H9 (cell line): ENCODE measurements at regions not wholly inside any gene's neighbourhood (a gene's known extent, or its start where the extent isn't known, plus 50 kb on each side); places are given as distances from the start of the nearest gene placed in this dataset.

Source experiments
- DNase-seq: peaks from one replicate; pipeline ENCODE4 v3.0.0-alpha.2; 2017
- H2AFZ ChIP-seq: one replicate; pipeline ENCODE4 v1.6.1; 2013; ENCODE audit warnings: mild to moderate bottlenecking, low read length, control low read depth, moderate library complexity
- H2AK5ac ChIP-seq: 2 replicates; pipeline ENCODE4 v1.6.1; 2013; ENCODE audit warnings: low read length, control low read depth, mixed read lengths; ENCODE audit not compliant: insufficient read length
- H2BK120ac ChIP-seq: one replicate; pipeline ENCODE4 v1.6.1; 2013; ENCODE audit warnings: low read depth, mild to moderate bottlenecking, low read length, control low read depth, inconsistent platforms; ENCODE audit not compliant: poor library complexity, severe bottlenecking
- H2BK12ac ChIP-seq: 2 replicates; pipeline ENCODE4 v1.6.1; 2013; ENCODE audit warnings: low read length, control low read depth, mixed read lengths, low read depth; ENCODE audit not compliant: insufficient read length
- H2BK15ac ChIP-seq: 2 replicates; pipeline ENCODE4 v1.6.1; 2013; ENCODE audit warnings: low read depth, low read length, control low read depth
- H2BK20ac ChIP-seq: one replicate; pipeline ENCODE4 v1.6.1; 2013; ENCODE audit warnings: low read depth, mild to moderate bottlenecking, low read length, control low read depth, inconsistent platforms; ENCODE audit not compliant: poor library complexity, severe bottlenecking
- H2BK5ac ChIP-seq: 2 replicates; pipeline ENCODE4 v1.6.1; 2013; ENCODE audit warnings: low read length, control low read depth, mixed read lengths; ENCODE audit not compliant: insufficient read length
- H3K14ac ChIP-seq: 2 replicates; pipeline ENCODE4 v1.6.1; 2013; ENCODE audit warnings: low read length, control low read depth; ENCODE audit not compliant: insufficient read depth
- H3K18ac ChIP-seq: 2 replicates; pipeline ENCODE4 v1.6.1; 2013; ENCODE audit warnings: low read depth, mild to moderate bottlenecking, mixed read lengths, low read length, control low read depth; ENCODE audit not compliant: insufficient read length
- H3K23ac ChIP-seq: 2 replicates; pipeline ENCODE4 v1.6.1; 2013; ENCODE audit warnings: low read length, control low read depth, mixed read lengths, low read depth; ENCODE audit not compliant: insufficient read length
- H3K23me2 ChIP-seq: 2 replicates; pipeline ENCODE4 v1.6.1; 2013; ENCODE audit warnings: low read depth, mild to moderate bottlenecking, mixed read lengths, low read length, control low read depth; ENCODE audit not compliant: insufficient read length, poor library complexity, severe bottlenecking
- H3K27ac ChIP-seq: 2 replicates; pipeline ENCODE4 v1.5.1; 2013; ENCODE audit warnings: low read length, control low read depth, mixed read lengths, low read depth; ENCODE audit not compliant: insufficient read length
- H3K27me3 ChIP-seq: 2 replicates; pipeline ENCODE4 v1.6.1; 2013; ENCODE audit warnings: low read length, control low read depth, inconsistent platforms; ENCODE audit not compliant: insufficient read depth
- H3K4ac ChIP-seq: 2 replicates; pipeline ENCODE4 v1.6.1; 2013; ENCODE audit warnings: low read depth, mild to moderate bottlenecking, control low read depth, inconsistent platforms, low read length, moderate library complexity
- H3K4me1 ChIP-seq: 2 replicates; pipeline ENCODE4 v1.6.1; 2013; ENCODE audit warnings: low read length, control low read depth, inconsistent platforms; ENCODE audit not compliant: insufficient read depth
- H3K4me2 ChIP-seq: 2 replicates; pipeline ENCODE4 v1.6.1; 2013; ENCODE audit warnings: low read length, control low read depth, mixed read lengths; ENCODE audit not compliant: insufficient read length, insufficient read depth
- H3K56ac ChIP-seq: 2 replicates; pipeline ENCODE4 v1.6.1; 2013; ENCODE audit warnings: low read depth, mild to moderate bottlenecking, mixed read lengths, low read length, control low read depth; ENCODE audit not compliant: insufficient read length
- H3K79me1 ChIP-seq: 2 replicates; pipeline ENCODE4 v1.6.1; 2013; ENCODE audit warnings: low read depth, mild to moderate bottlenecking, moderate library complexity, low read length, control low read depth, inconsistent platforms; ENCODE audit not compliant: insufficient read depth, poor library complexity, severe bottlenecking
- H3K79me2 ChIP-seq: 2 replicates; pipeline ENCODE4 v1.6.1; 2013; ENCODE audit warnings: low read length, control low read depth, inconsistent platforms; ENCODE audit not compliant: insufficient read depth
- H3K9ac ChIP-seq: 2 replicates; pipeline ENCODE4 v1.6.1; 2013; ENCODE audit warnings: low read length, control low read depth, mixed read lengths; ENCODE audit not compliant: insufficient read length; ENCODE audit errors: extremely low read depth
- H3K9me3 ChIP-seq: one replicate; pipeline ENCODE4 v1.6.1; 2013; ENCODE audit warnings: low read depth, low read length, inconsistent platforms; ENCODE audit not compliant: control insufficient read depth
- H3T11ph ChIP-seq: one replicate; pipeline ENCODE4 v1.6.1; 2013; ENCODE audit warnings: mild to moderate bottlenecking, low read length, control low read depth, inconsistent platforms
- H4K20me1 ChIP-seq: one replicate; pipeline ENCODE4 v1.6.1; 2013; ENCODE audit not compliant: control insufficient read depth, insufficient read length, insufficient read depth
- H4K5ac ChIP-seq: 2 replicates; pipeline ENCODE4 v1.6.1; 2013; ENCODE audit warnings: low read depth, mild to moderate bottlenecking, mixed read lengths, low read length, control low read depth; ENCODE audit not compliant: insufficient read length
- H4K8ac ChIP-seq: replicated peaks from 2 replicates; pipeline ENCODE4 v1.6.1; 2013; ENCODE audit warnings: low read length, control low read depth, mixed read lengths, low read depth; ENCODE audit not compliant: insufficient read length
- H4K91ac ChIP-seq: 2 replicates; pipeline ENCODE4 v1.6.1; 2013; ENCODE audit warnings: low read depth, mild to moderate bottlenecking, moderate library complexity, mixed read lengths, low read length, control low read depth; ENCODE audit not compliant: insufficient read length
- H3K27ac Mint-ChIP-seq, 3 experiments: 2 replicates in 2 of 3; 3 replicates in 1 of 3; pipeline ENCODE4 v1.8.0; 2020 to 2021; ENCODE audit warnings: mixed read lengths in 3 of 3, mild to moderate bottlenecking in 1 of 3, moderate library complexity in 1 of 3
- H3K27me3 Mint-ChIP-seq: 2 replicates; pipeline ENCODE4 v1.8.0; 2021; ENCODE audit warnings: low read depth, mild to moderate bottlenecking, moderate library complexity, mixed read lengths
- H3K36me3 Mint-ChIP-seq, 3 experiments: 2 replicates in 2 of 3; 3 replicates in 1 of 3; pipeline ENCODE4 v1.8.0; 2020 to 2021; ENCODE audit warnings: low read depth in 3 of 3, mixed read lengths in 3 of 3; ENCODE audit not compliant: insufficient read depth in 1 of 3
- H3K4me1 Mint-ChIP-seq, 2 experiments: 2 replicates each; pipeline ENCODE4 v1.8.0; 2020; ENCODE audit warnings: mixed read lengths in 2 of 2
- H3K4me3 Mint-ChIP-seq, 2 experiments: 2 replicates in 1 of 2; 3 replicates in 1 of 2; pipeline ENCODE4 v1.8.0; 2020 to 2021; ENCODE audit warnings: mild to moderate bottlenecking in 2 of 2, mixed read lengths in 2 of 2, moderate library complexity in 1 of 2
- H3K9me3 Mint-ChIP-seq, 2 experiments: 2 replicates in 1 of 2; 3 replicates in 1 of 2; pipeline ENCODE4 v1.8.0; 2020; ENCODE audit warnings: mild to moderate bottlenecking in 2 of 2, mixed read lengths in 2 of 2, moderate library complexity in 1 of 2
- WGBS: extraction: QIAGEN DNeasy Blood & Tissue Kit; methylation state at CpG from one replicate; pipeline ENCODE4 v1.1.7; 2013; ENCODE audit warnings: missing lambda C conversion rate, low lambda C conversion rate, mixed read lengths; ENCODE audit not compliant: insufficient read length; ENCODE audit errors: extremely low coverage; 5-methylcytosine and 5-hydroxymethylcytosine counted together
- TF ChIP-seq, protein P1 (sequence below): fragments of 200-600 bp; sonication (generic); conservative IDR thresholded peaks from 3 replicates; pipeline ENCODE4 v1.8.0; 2021; ENCODE audit warnings: antibody characterized with exemption, mild to moderate bottlenecking

- no peaks in the 10 kb centered on the region for H3K9me3 Mint-ChIP-seq
- H3K9me3 ChIP-seq: no peaks in the 10 kb centered on the region
- no peak overlapping the region for H4K8ac ChIP-seq
- H3K27me3 Mint-ChIP-seq: no peaks in the 10 kb centered on the region
- no peak overlapping the region for H4K5ac ChIP-seq
- no peak overlapping the region for H2AFZ ChIP-seq
- no peak overlapping the region for H3K4ac ChIP-seq
- no peak overlapping the region for H3K27ac ChIP-seq
- H3K4me3 Mint-ChIP-seq: no peak overlapping the region
- no peaks in the 10 kb centered on the region; the same call in 1 of the 2 replicates for H3K4me1 ChIP-seq
- no peaks in the 10 kb centered on the region for H4K20me1 ChIP-seq
- TF ChIP-seq, protein P1, sequence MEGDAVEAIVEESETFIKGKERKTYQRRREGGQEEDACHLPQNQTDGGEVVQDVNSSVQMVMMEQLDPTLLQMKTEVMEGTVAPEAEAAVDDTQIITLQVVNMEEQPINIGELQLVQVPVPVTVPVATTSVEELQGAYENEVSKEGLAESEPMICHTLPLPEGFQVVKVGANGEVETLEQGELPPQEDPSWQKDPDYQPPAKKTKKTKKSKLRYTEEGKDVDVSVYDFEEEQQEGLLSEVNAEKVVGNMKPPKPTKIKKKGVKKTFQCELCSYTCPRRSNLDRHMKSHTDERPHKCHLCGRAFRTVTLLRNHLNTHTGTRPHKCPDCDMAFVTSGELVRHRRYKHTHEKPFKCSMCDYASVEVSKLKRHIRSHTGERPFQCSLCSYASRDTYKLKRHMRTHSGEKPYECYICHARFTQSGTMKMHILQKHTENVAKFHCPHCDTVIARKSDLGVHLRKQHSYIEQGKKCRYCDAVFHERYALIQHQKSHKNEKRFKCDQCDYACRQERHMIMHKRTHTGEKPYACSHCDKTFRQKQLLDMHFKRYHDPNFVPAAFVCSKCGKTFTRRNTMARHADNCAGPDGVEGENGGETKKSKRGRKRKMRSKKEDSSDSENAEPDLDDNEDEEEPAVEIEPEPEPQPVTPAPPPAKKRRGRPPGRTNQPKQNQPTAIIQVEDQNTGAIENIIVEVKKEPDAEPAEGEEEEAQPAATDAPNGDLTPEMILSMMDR: no peak
- H3K14ac ChIP-seq: no peak overlapping the region
- no peak overlapping the region for H3K18ac ChIP-seq
- H2BK120ac ChIP-seq: no peak overlapping the region
- no peaks in the 10 kb centered on the region for H3K27me3 ChIP-seq
- no peak overlapping the region for H2BK20ac ChIP-seq
- no peaks in the 10 kb centered on the region for H3K23me2 ChIP-seq
- H3K23ac ChIP-seq: no peak overlapping the region
- no peak overlapping the region for H3K4me2 ChIP-seq
- H3K36me3 Mint-ChIP-seq: no peaks in the 10 kb centered on the region
- no peaks in the 10 kb centered on the region for H3K79me2 ChIP-seq
- H3K56ac ChIP-seq: no peak overlapping the region
- H2BK12ac ChIP-seq: no peak overlapping the region
- no peak overlapping the region for H3K27ac Mint-ChIP-seq
- H3T11ph ChIP-seq: no peak overlapping the region
- H2BK15ac ChIP-seq: no peak overlapping the region
- no peak overlapping the region for H4K91ac ChIP-seq
- no peaks in the 10 kb centered on the region for H3K79me1 ChIP-seq
- DNase-seq: no peak
- H3K9ac ChIP-seq: no peak overlapping the region
- H2AK5ac ChIP-seq: no peak overlapping the region
- no CpG with 5 or more reads among the region's 1 CpG for WGBS
- no peak overlapping the region for H2BK5ac ChIP-seq
- peaks cover 10 to 13% of the 10 kb centered on the region in 2 experiments for H3K4me1 Mint-ChIP-seq
These were observed 243.7 kb downstream of the SLC16A7 start for GRCh38 chr12:59839514-59839913.
